HG03095 (cell line): ENCODE measurements at regions not wholly inside any gene's neighbourhood (a gene's known extent, or its start where the extent isn't known, plus 50 kb on each side); places are given as distances from the start of the nearest gene placed in this dataset.

Experiments
- ATAC-seq: cut with Tn5 transposase; IDR thresholded peaks from one replicate; pipeline ENCODE4 v1.9.1; 2021; ENCODE audit warnings: moderate library complexity; ENCODE audit not compliant: unreplicated experiment

- no peak for ATAC-seq
These were observed 452.1 kb downstream of the TXNL1 start for GRCh38 chr18:56186319-56186718.

GRCh38 chr18:56185126-56185525 lies 453.3 kb downstream of the TXNL1 start:
- ATAC-seq = no peak

- no peak for ATAC-seq
These were observed 461.6 kb downstream of the TXNL1 start for GRCh38 chr18:56176751-56177150.

GRCh38 chr18:56175330-56176001 lies 462.9 kb downstream of the TXNL1 start:
- ATAC-seq = no peak

- no peak for ATAC-seq
These were observed 464.7 kb downstream of the TXNL1 start for GRCh38 chr18:56173542-56174220.

- ATAC-seq = no peak
These were observed 465.9 kb downstream of the TXNL1 start for GRCh38 chr18:56172527-56172926.

GRCh38 chr18:56171848-56172247 lies 466.5 kb downstream of the TXNL1 start:
- no peak for ATAC-seq

- ATAC-seq = no peak
These were observed 470.2 kb downstream of the TXNL1 start for GRCh38 chr18:56168049-56168781.

- no peak for ATAC-seq
These were observed 471.0 kb downstream of the TXNL1 start for GRCh38 chr18:56167366-56167765.

- ATAC-seq = no peak
These were observed 471.5 kb downstream of the TXNL1 start for GRCh38 chr18:56166914-56167313.

GRCh38 chr18:56165601-56166355 lies 472.6 kb downstream of the TXNL1 start:
- no peak for ATAC-seq

- ATAC-seq = no peak
These were observed 475.8 kb downstream of the TXNL1 start for GRCh38 chr18:56162311-56163265.

- no peak for ATAC-seq
These were observed 476.7 kb downstream of the TXNL1 start for GRCh38 chr18:56161566-56162260.

- ATAC-seq = no peak
These were observed 479.7 kb downstream of the TXNL1 start for GRCh38 chr18:56158676-56159075.

- no peak for ATAC-seq
These were observed 480.9 kb downstream of the TXNL1 start for GRCh38 chr18:56157541-56157940.

GRCh38 chr18:56152551-56153310 lies 485.7 kb downstream of the TXNL1 start:
- ATAC-seq = no peak

- no peak for ATAC-seq
These were observed 490.0 kb downstream of the TXNL1 start for GRCh38 chr18:56148373-56148772.

GRCh38 chr18:56146565-56146964 lies 491.8 kb downstream of the TXNL1 start:
- no peak for ATAC-seq

GRCh38 chr18:56142001-56142400 lies 496.4 kb downstream of the TXNL1 start:
- no peak for ATAC-seq
